A549 (cell line): ENCODE measurements at regions not wholly inside any gene's neighbourhood (a gene's known extent, or its start where the extent isn't known, plus 50 kb on each side); places are given as distances from the start of the nearest gene placed in this dataset.

Experiments used
- ATAC-seq, 2 experiments: fragments of 200-7000 bp in 1 of 2; fragments of >200 bp in 1 of 2; cut with Nextera tagmentation in 1 of 2; cut with Tn5 transposase in 1 of 2; 3 replicates each; pipeline versions ENCODE4 v1.8.0 to v1.9.1; 2018 to 2020; ENCODE audit warnings: mild to moderate bottlenecking in 1 of 2, moderate library complexity in 1 of 2
- CTCF ChIA-PET: fragments of 300-600 bp; sonication (Branson Sonifier 250); formaldehyde crosslinking; extraction: SDS; loops from one replicate; lab custom pipeline; 2021; ENCODE audit warnings: antibody characterized with exemption, inconsistent platforms; lab: Yijun Ruan, JAX
- POLR2A ChIA-PET: fragments of 350-600 bp; formaldehyde crosslinking; extraction: SDS; loops from one replicate; lab custom pipeline; 2021; ENCODE audit warnings: antibody characterized with exemption, inconsistent platforms; lab: Yijun Ruan, JAX
- DNase-seq, 2 experiments: peaks; one replicate each; pipeline versions ENCODE4 v3.0.0 to v3.0.0-alpha.2; 2011 to 2016; ENCODE audit warnings: low read depth in 1 of 2, low spot score in 1 of 2
- FAIRE-seq: peaks from 2 replicates; lab custom pipeline; 2011; peaks lifted over from hg19 to GRCh38; lab: Jason Lieb, UNC
- H3K27ac ChIP-seq, 2 experiments: fragments of >200 bp; sonication (Bioruptor Twin); formaldehyde crosslinking; 3 replicates each; pipeline ENCODE4 v1.5.1; 2016 to 2017
- H3K4me1 ChIP-seq: fragments of >200 bp; sonication (Bioruptor Twin); formaldehyde crosslinking; 3 replicates; pipeline ENCODE4 v1.6.1; 2016
- H3K4me2 ChIP-seq: fragments of >200 bp; sonication (Bioruptor Twin); formaldehyde crosslinking; 3 replicates; pipeline ENCODE4 v1.6.1; 2016
- H3K4me3 ChIP-seq: fragments of >200 bp; sonication (Bioruptor Twin); formaldehyde crosslinking; 3 replicates; pipeline ENCODE4 v1.5.1; 2016
- H3K9me3 ChIP-seq: fragments of >200 bp; sonication (Bioruptor Twin); formaldehyde crosslinking; 3 replicates; pipeline ENCODE4 v1.6.1; 2016
- CBX2 ChIP-seq: fragments of 200-600 bp; sonication (generic); IDR thresholded peaks from 2 replicates; pipeline ENCODE4 v1.6.1; 2016; ENCODE audit warnings: low read depth, mild to moderate bottlenecking, borderline replicate concordance
- CHD4 ChIP-seq: fragments of 200-600 bp; sonication (generic); IDR thresholded peaks from 2 replicates; pipeline ENCODE4 v1.6.1; 2016; ENCODE audit warnings: antibody characterized with exemption, mild to moderate bottlenecking, borderline replicate concordance
- CTCF ChIP-seq: fragments of >200 bp; sonication (Bioruptor Twin); formaldehyde crosslinking; IDR thresholded peaks from 3 replicates; pipeline ENCODE4 v1.5.1; 2016
- E2F6 ChIP-seq: IDR thresholded peaks from 2 replicates; pipeline ENCODE4 v1.6.1; 2012; ENCODE audit warnings: low read depth, borderline replicate concordance
- EHF ChIP-seq: fragments of 250-450 bp; sonication (Bioruptor Pico); IDR thresholded peaks from 2 replicates; pipeline ENCODE4 v1.5.0; 2020; ENCODE audit warnings: mild to moderate bottlenecking
- ELK1 ChIP-seq: fragments of 150-350 bp; IDR thresholded peaks from 2 replicates; pipeline ENCODE4 v1.6.1; 2014; ENCODE audit warnings: low read depth, mild to moderate bottlenecking, low read length
- EP300 ChIP-seq, 2 experiments: fragments of >200 bp; sonication (Bioruptor Twin); formaldehyde crosslinking; IDR thresholded peaks; 2 replicates in 1 of 2; 3 replicates in 1 of 2; pipeline ENCODE4 v1.6.1; 2016 to 2017
- FOSL2 ChIP-seq, 2 experiments: fragments of 450-650 bp in 1 of 2; fragments of >200 bp in 1 of 2; sonication (Bioruptor Twin) in 1 of 2; formaldehyde crosslinking; IDR thresholded peaks; 2 replicates each; pipeline versions ENCODE4 v1.5.0 to v1.6.1; 2016 to 2020; ENCODE audit warnings: mild to moderate bottlenecking in 1 of 2, moderate library complexity in 1 of 2
- HES2 ChIP-seq: fragments of >200 bp; sonication (Bioruptor Twin); formaldehyde crosslinking; IDR thresholded peaks from 2 replicates; pipeline ENCODE4 v1.6.1; 2016
- HEYL ChIP-seq: fragments of 250-450 bp; sonication (Bioruptor Pico); IDR thresholded peaks from 2 replicates; pipeline ENCODE4 v1.8.0; 2021; ENCODE audit warnings: mild to moderate bottlenecking, moderate library complexity
- HOXA7 ChIP-seq: fragments of 250-450 bp; sonication (Bioruptor Pico); IDR thresholded peaks from 2 replicates; pipeline ENCODE4 v1.5.0; 2020; ENCODE audit warnings: mild to moderate bottlenecking, moderate library complexity
- JUNB ChIP-seq: fragments of >200 bp; sonication (Bioruptor Twin); formaldehyde crosslinking; IDR thresholded peaks from 2 replicates; pipeline ENCODE4 v1.6.1; 2016
- KDM1A ChIP-seq: fragments of 200-600 bp; sonication (generic); IDR thresholded peaks from 2 replicates; pipeline ENCODE4 v1.6.1; 2016; ENCODE audit warnings: low read depth, mild to moderate bottlenecking
- MAZ ChIP-seq: fragments of 150-350 bp; IDR thresholded peaks from 2 replicates; pipeline ENCODE4 v1.6.1; 2014; ENCODE audit warnings: antibody characterized with exemption, low read depth, low read length, borderline replicate concordance
- NPAS2 ChIP-seq: fragments of 250-450 bp; sonication (Bioruptor Pico); IDR thresholded peaks from 2 replicates; pipeline ENCODE4 v1.8.0; 2022; ENCODE audit warnings: mild to moderate bottlenecking, moderate library complexity, borderline replicate concordance
- PBX3 ChIP-seq: IDR thresholded peaks from 2 replicates; pipeline ENCODE4 v1.6.1; 2012
- RAD21 ChIP-seq, 2 experiments: fragments of >200 bp in 1 of 2; sonication (Bioruptor Twin) in 1 of 2; formaldehyde crosslinking in 1 of 2; IDR thresholded peaks in 1 of 2; conservative IDR thresholded peaks in 1 of 2; 2 replicates in 1 of 2; 3 replicates in 1 of 2; pipeline ENCODE4 v1.6.1; 2012 to 2018; ENCODE audit warnings: inconsistent platforms in 1 of 2
- REST ChIP-seq: fragments of 200-600 bp; sonication (generic); IDR thresholded peaks from 2 replicates; pipeline ENCODE4 v1.6.1; 2016; ENCODE audit warnings: antibody characterized with exemption, mild to moderate bottlenecking, moderate library complexity
- SMC3 ChIP-seq: fragments of >200 bp; sonication (Bioruptor Twin); formaldehyde crosslinking; IDR thresholded peaks from 3 replicates; pipeline ENCODE4 v1.6.1; 2018; ENCODE audit warnings: inconsistent platforms
- whole genome bisulfite sequencing: methylation state at CpG from one replicate; pipeline ENCODE4 v1.1.6; 2017; ENCODE audit errors: missing lambda C conversion rate; 5-methylcytosine and 5-hydroxymethylcytosine counted together

GRCh38 chr6:5899216-5900045, 107.3 kb downstream of the NRN1 start:
- DNase-seq (no peak), ATAC-seq (no peak), FAIRE-seq (no peak)
- CTCF ChIA-PET = no interaction called here
- WGBS = 55% methylated on average over 4 of the region's 4 CpGs
- TF ChIP-seq EHF (CRISPR knock-in tag) (no peak), SMC3 (no peak), HEYL (CRISPR knock-in tag) (no peak), E2F6 (no peak), PBX3 (no peak), NPAS2 (no peak), RAD21 (conservative IDR thresholded peaks at IDR 0.05 in 1 of 2, IDR thresholded peaks at IDR 0.05 in 1 of 2) (no peak), EP300 (IDR thresholded peaks at IDR 0.05) (no peak), REST (no peak), FOSL2 (IDR thresholded peaks at IDR 0.05) (no peak), FOSL2 (CRISPR knock-in tag; IDR thresholded peaks at IDR 0.05) (no peak), KDM1A (no peak), CTCF (no peak), ELK1 (no peak), HES2 (no peak), JUNB (no peak), CBX2 (no peak), MAZ (no peak), HOXA7 (CRISPR knock-in tag) (no peak), CHD4 (no peak)
- Histone ChIP-seq H3K27ac (no peak overlapping the region), H3K4me2 (no peak overlapping the region), H3K9me3 (no peaks in the 10 kb centered on the region), H3K4me1 (no peaks in the 10 kb centered on the region), H3K4me3 (no peak overlapping the region)
- POLR2A ChIA-PET = no interaction called here
